Urothelium cell line (cell line): ENCODE measurements at regions not wholly inside any gene's neighbourhood (a gene's known extent, or its start where the extent isn't known, plus 50 kb on each side); places are given as distances from the start of the nearest gene placed in this dataset.

Experiments used
- DNase-seq: peaks from one replicate; pipeline ENCODE4 v3.0.0; 2011; ENCODE audit warnings: low spot score, mixed read lengths
- FAIRE-seq: peaks from 2 replicates; lab custom pipeline; 2011; peaks lifted over from hg19 to GRCh38; lab: Jason Lieb, UNC

DNA sequence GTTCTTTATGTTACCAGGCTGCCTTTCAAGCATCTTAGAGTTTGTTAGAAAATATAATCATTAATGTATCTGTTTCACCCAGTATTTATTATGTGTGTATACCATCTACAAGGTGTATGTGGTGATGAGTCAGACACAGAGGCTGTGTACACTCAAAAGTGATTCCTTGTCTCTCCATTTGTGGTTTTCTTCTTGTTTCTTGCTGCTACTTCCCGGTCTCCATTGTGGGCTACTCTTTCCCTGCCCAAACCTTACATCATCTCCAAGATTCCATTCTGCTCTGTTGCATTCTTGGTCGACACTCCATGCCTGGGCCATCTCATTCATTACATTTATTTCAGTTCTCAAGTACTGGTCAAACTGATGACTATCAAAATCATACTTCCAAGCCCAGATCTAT lies 182.2 kb upstream of the STXBP5 start:
- DNase-seq (peak; percentile 19), FAIRE-seq (no peak)

DNA sequence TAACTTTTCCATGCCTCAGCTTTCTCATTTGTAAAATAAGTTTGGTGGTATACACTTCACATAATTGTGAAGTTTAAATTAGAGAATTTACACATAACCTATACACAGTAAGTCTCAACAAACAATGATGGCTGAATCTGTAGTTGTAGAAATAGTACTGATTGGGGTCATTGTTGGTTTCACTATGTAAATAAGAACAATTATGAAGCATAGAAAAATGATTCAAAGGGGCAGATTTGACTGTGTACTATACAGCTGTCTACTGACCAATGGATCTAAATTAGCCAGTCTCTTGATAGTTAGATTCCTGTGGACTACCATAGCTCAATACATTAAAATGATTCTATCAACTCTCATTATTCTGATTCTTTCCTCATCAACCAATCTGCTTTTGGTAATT lies 181.1 kb upstream of the STXBP5 start:
- no peak for DNase-seq
- FAIRE-seq: no peak

GRCh38 chr6:147023581-147023980 lies 180.6 kb upstream of the STXBP5 start:
- no peak for FAIRE-seq
- DNase-seq: no peak

DNA sequence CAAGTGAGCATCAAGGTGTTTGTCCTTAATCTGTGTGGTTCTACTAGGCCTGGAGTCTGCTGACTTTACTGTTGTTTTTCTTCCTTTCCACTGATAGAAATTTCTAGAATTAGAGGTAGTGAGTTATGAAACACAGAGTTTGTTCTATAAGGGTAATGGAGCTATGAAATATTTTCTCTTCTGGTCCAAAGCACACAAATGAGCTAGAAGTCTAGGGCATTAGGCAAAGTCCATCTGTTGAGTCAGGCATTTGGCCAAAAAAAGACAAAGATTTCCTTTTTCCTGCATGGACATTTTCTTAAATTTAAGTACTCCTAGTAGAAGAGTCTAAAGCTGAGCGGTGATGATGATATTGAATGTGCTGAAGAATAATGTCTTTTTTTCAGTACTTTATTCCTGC lies 174.3 kb upstream of the STXBP5 start:
- DNase-seq: no peak
- no peak for FAIRE-seq

GRCh38 chr6:147033267-147033666 lies 170.9 kb upstream of the STXBP5 start:
- DNase-seq (no peak), FAIRE-seq (no peak)

GRCh38 chr6:147035886-147036285 lies 168.3 kb upstream of the STXBP5 start:
- DNase-seq: no peak
- no peak for FAIRE-seq

DNA sequence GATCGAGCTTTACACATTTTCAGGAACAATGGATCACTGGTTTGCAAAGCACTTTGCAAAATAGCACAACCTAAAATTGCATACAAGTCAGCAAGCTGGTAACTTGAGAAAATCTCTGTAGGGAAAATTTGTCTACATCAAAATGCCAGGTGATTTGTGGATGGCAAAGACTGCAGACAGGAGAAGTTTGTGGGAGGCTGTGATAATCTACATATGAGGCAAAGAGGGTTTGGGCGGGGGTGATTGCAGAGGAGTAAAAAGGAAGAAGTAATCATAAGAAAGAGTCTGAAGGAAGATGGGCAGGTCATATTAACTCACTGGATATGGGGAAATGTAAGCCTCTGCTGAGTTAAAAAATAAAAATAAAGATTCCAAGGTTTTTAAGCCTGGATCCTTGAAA lies 166.3 kb upstream of the STXBP5 start:
- no peak for DNase-seq
- no peak for FAIRE-seq

DNA sequence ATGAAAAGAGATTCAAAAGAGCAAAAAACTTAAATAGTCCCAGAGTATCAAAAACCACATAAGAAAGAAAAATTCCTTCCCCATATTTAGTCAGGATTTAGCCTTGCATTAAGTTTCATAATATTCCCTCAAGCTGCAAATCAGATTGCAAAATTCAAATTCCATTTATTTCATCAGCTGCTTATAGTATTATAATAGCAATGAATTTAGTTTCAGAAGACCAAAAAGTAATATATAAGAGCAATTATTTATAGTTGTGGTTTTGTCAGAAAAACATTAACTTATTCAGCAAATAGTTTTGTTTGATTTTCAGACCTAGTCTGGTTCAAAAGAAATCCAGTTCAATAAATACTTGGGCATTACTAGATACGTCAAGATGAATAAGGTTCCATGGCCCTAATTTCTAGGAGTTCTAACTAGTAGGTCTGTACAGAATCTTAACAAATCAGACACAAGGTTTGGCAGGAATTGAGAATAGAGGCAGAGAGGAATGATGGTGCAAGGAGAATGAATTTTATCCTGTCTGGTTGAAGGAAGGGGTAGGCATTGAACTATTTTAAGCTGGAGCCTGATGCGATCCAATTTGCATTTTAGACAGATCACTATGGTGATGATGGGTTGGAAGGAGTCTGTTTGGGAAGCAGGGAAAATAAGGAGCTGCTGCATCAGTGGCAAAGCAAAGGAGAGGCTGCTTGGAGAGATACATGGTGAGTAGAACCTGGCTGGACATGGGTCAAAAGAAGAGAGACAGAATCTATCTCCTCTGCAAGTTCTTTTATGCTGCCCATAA lies 163.9 kb upstream of the STXBP5 start:
- no peak for FAIRE-seq
- no peak for DNase-seq

DNA sequence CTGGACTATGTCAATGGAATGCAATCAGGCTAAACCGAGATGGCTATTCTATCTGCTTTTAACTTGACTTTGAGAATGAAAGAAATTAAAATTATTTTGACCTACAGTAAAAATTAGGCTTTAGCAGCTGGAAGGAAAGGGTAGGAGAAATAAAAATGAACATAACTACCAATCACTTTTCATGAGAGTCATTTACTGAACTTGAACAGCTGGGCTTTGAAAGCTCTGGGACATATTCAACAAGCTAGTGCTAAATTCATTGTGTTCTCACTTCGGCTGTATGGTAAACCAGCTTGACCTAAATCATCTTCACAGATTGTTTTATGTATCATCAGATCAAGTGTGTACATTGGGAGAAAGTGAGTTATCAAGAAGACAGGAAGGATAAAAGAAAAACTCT lies 161.5 kb upstream of the STXBP5 start:
- DNase-seq (no peak), FAIRE-seq (no peak)

DNA sequence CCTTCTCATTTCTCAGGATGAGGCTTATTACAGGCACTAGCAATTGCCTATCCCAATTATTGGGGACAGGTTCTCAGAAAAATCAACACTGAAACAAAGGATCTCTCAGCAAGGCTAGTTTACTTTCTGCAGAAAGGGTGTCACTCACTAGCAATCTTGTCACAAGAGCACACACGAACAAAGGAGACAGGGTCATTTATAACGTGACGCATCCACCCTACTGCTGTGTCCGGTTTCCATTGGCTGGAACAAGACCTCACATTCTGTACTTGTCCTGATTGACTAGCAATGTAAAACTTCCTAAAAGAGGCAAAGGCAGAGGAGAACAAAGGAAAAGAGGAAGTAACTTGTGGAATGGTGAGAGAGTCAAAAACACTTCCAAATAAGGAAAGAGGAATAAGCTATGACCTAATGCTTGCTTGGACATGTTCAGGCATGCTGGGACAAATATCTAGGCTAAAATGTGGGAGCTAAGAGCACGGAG lies 160.2 kb upstream of the STXBP5 start:
- FAIRE-seq: no peak
- DNase-seq: no peak

- no peak for FAIRE-seq
- DNase-seq: no peak
These were observed 157.9 kb upstream of the STXBP5 start for GRCh38 chr6:147046141-147046877.

GRCh38 chr6:147048930-147049329 lies 155.3 kb upstream of the STXBP5 start:
- no peak for FAIRE-seq
- DNase-seq: no peak

- FAIRE-seq (no peak), DNase-seq (no peak)
These were observed 150.8 kb upstream of the STXBP5 start for GRCh38 chr6:147053311-147053921.

GRCh38 chr6:147054158-147054557 lies 150.1 kb upstream of the STXBP5 start:
- no peak for DNase-seq
- no peak for FAIRE-seq

GRCh38 chr6:147054871-147055270 lies 149.3 kb upstream of the STXBP5 start:
- DNase-seq (no peak), FAIRE-seq (no peak)

- peak; percentile 5 for FAIRE-seq
These were observed 148.3 kb upstream of the STXBP5 start for GRCh38 chr6:147055821-147056392.

GRCh38 chr6:147057188-147057587 lies 147.0 kb upstream of the STXBP5 start:
- no peak for FAIRE-seq

More at GRCh38 chr6:147055821-147056392, 148.3 kb upstream of the STXBP5 start:
- DNase-seq: no peak

GRCh38 chr6:147057705-147058342 lies 146.4 kb upstream of the STXBP5 start:
- no peak for DNase-seq
- FAIRE-seq: no peak

More at GRCh38 chr6:147057188-147057587, 147.0 kb upstream of the STXBP5 start:
- no peak for DNase-seq

GRCh38 chr6:147058786-147059385 lies 145.3 kb upstream of the STXBP5 start:
- DNase-seq: no peak
- no peak for FAIRE-seq

DNA sequence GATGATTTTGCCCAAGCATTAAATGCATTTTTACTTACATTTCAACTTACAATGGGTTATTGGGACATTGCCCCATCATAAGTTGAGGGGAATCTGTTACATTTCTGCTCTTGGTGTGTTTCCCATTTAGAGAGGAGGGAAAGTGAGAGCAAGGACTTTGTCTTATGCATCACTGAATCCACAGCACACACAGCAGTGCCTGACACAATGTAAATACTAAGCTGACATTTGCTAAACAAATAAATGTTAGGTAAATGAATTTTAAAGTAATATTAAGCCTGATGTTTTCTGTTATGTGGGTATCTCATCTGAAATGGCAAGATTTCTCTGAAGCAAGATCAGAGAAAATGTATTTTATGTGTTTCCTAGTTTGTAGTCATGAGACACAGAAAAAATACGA lies 143.6 kb upstream of the STXBP5 start:
- FAIRE-seq (no peak), DNase-seq (no peak)
